ENCODE measurements at regions not wholly inside any gene's neighbourhood (a gene's known extent, or its start where the extent isn't known, plus 50 kb on each side); places are given as distances from the start of the nearest gene placed in this dataset.
"Not testable (repeated sequence)": the region's sequence is repeated elsewhere in the genome, so short reads cannot be mapped to it uniquely, and the experiment has no call there.

DNA sequence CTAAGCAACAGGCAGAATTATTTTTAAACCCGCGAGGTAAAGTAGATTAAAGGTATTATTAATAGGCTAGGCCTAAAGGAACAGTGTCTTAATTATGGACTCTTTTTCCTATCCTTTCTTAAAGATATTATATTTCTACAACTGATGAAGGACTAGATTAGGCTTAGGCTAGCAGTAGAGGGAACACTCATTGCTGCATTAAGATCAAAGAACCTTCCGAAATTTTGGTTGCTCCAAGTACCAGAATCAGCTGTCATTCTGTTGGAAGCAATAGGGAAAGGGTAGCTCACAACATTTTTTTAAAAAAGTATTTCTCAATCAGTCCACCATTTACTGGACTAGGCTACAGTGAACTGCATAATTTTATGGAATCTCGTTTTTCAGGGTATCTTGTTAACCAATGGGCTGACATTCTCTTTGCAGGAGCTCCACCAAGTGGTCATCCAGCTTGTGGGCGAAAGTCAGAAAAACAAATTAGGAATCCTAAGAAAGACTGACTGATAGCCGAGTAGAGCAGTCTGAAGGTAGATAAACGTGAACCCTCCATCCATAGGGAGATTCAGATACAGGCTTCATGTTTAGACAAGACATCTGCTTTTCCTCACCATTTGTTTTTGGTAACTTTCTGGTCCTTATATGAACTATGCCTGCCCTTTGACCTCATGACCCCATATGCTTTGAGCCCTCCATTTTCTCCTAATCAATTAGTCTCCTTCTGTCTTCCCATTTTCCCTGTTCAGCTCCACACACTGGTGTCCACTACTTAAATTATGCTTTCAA lies 103.6 kb upstream of the CHD1 start:
- DNase-seq = peak; percentile 84
- 18 to 44% methylated on average over 5 to 7 of the region's 7 CpGs for WGBS, 2 experiments (ENCODE audit: insufficient coverage in 1 of 2, insufficient read length in 1 of 2)
- Mint-ChIP-seq H3K36me3 (ENCODE audit: low read depth) (no peaks in the 10 kb centered on the region), H3K9me3 (no peaks in the 10 kb centered on the region), H3K27ac (no peak overlapping the region), H3K4me1 (peaks cover 15% of the 10 kb centered on the region), H3K4me3 (no peak overlapping the region), H3K27me3 (ENCODE audit: insufficient read depth) (peaks cover 14% of the 10 kb centered on the region)
- Histone ChIP-seq H3K27ac (ENCODE audit: low read depth, low read length) (no peak overlapping the region), H3K9ac (ENCODE audit: extremely low read depth, low read length, poor library complexity, severe bottlenecking) (no peak overlapping the region), H3K4me1 (ENCODE audit: control insufficient read depth, insufficient read depth, low read length) (no peaks in the 10 kb centered on the region), H3K27me3 (ENCODE audit: control insufficient read depth, insufficient read depth, low read length, poor library complexity, severe bottlenecking) (peaks cover 35% of the 10 kb centered on the region), H3K4me3 (ENCODE audit: low read length) (no peak overlapping the region), H3K36me3 (ENCODE audit: control insufficient read depth, insufficient read depth, low read length) (no peaks in the 10 kb centered on the region), H3K9me3 (ENCODE audit: control insufficient read depth, low read length) (no peaks in the 10 kb centered on the region)
- TF ChIP-seq, protein P1, sequence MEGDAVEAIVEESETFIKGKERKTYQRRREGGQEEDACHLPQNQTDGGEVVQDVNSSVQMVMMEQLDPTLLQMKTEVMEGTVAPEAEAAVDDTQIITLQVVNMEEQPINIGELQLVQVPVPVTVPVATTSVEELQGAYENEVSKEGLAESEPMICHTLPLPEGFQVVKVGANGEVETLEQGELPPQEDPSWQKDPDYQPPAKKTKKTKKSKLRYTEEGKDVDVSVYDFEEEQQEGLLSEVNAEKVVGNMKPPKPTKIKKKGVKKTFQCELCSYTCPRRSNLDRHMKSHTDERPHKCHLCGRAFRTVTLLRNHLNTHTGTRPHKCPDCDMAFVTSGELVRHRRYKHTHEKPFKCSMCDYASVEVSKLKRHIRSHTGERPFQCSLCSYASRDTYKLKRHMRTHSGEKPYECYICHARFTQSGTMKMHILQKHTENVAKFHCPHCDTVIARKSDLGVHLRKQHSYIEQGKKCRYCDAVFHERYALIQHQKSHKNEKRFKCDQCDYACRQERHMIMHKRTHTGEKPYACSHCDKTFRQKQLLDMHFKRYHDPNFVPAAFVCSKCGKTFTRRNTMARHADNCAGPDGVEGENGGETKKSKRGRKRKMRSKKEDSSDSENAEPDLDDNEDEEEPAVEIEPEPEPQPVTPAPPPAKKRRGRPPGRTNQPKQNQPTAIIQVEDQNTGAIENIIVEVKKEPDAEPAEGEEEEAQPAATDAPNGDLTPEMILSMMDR (conservative IDR thresholded peaks at IDR 0.05) = peak; percentile 88

DNA sequence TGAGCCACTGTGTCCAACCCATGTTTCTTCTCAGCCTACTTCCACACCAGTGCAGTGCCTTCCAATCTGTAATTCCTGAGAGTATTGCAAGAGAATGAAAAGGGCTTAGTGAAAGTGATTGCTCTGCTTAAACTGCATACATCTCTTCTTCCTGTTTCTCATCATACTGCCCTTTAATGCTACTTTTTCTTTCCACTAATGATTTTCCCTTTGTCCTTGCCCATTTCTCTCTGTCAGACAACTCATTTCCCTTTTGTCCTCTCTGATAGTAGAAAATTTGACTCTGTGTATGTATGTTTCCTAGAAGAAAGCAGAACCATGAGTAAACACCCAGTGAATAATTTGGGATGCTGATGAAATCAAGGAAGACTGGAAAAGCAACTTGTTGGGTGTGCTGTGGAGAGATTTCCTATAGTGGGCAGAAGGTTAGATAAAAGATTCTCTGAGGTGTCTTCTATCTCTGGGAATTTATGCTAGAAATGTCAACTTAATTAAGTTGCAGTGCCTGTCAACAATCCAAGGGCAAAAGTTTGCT lies 102.2 kb upstream of the CHD1 start:
- no peaks in the 10 kb centered on the region for H3K36me3 Mint-ChIP-seq (ENCODE audit: low read depth)
- Histone ChIP-seq H3K4me1 (ENCODE audit: control insufficient read depth, insufficient read depth, low read length) (no peaks in the 10 kb centered on the region), H3K4me3 (ENCODE audit: low read length) (no peak overlapping the region), H3K27me3 (ENCODE audit: control insufficient read depth, insufficient read depth, low read length, poor library complexity, severe bottlenecking) (peaks cover 26% of the 10 kb centered on the region), H3K9ac (ENCODE audit: extremely low read depth, low read length, poor library complexity, severe bottlenecking) (no peak overlapping the region), H3K27ac (ENCODE audit: low read depth, low read length) (no peak overlapping the region), H3K9me3 (ENCODE audit: control insufficient read depth, low read length) (no peaks in the 10 kb centered on the region), H3K36me3 (ENCODE audit: control insufficient read depth, insufficient read depth, low read length) (no peaks in the 10 kb centered on the region)
- no peaks in the 10 kb centered on the region for H3K9me3 Mint-ChIP-seq
- peaks cover 15% of the 10 kb centered on the region for H3K4me1 Mint-ChIP-seq
- DNase-seq = no peak
- H3K4me3 Mint-ChIP-seq = no peak overlapping the region
- TF ChIP-seq, protein P1 (conservative IDR thresholded peaks at IDR 0.05) = no peak
- no peak overlapping the region for H3K27ac Mint-ChIP-seq
- peaks cover 9% of the 10 kb centered on the region for H3K27me3 Mint-ChIP-seq (ENCODE audit: insufficient read depth)

DNA sequence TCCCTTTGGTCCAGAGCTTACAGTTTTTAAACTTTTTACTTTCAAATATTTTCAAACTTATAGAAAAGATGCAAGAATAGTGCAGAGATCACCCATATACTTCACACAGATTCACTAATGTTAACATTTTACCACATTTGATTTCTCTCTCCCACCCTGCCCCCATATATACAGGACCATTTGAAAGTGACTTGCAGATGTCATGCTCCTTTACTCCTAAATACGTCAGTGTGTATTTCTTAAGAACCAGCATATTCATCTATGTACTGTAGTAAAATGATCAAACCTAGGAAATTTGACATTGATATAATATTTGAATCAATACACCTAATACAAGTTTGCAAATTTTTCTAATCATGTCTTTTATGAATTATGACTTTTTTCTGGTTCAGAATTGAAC lies 100.4 kb upstream of the CHD1 start:
- H3K27me3 ChIP-seq (ENCODE audit: control insufficient read depth, insufficient read depth, low read length, poor library complexity, severe bottlenecking) = peaks cover 23% of the 10 kb centered on the region
- no peaks in the 10 kb centered on the region for H3K36me3 ChIP-seq (ENCODE audit: control insufficient read depth, insufficient read depth, low read length)
- Mint-ChIP-seq H3K27ac (no peak overlapping the region), H3K27me3 (ENCODE audit: insufficient read depth) (peaks cover 9% of the 10 kb centered on the region), H3K36me3 (ENCODE audit: low read depth) (no peaks in the 10 kb centered on the region), H3K4me1 (peaks cover 12% of the 10 kb centered on the region), H3K9me3 (no peaks in the 10 kb centered on the region), H3K4me3 (no peak overlapping the region)
- DNase-seq = no peak
- no peaks in the 10 kb centered on the region for H3K9me3 ChIP-seq (ENCODE audit: control insufficient read depth, low read length)
- TF ChIP-seq, protein P1 (conservative IDR thresholded peaks at IDR 0.05) = no peak
- 78% methylated on average over 1 of the region's 1 CpG; no CpG with 5 or more reads in 1 of the 2 experiments for WGBS, 2 experiments (ENCODE audit: insufficient coverage in 1 of 2, insufficient read length in 1 of 2)
- no peak overlapping the region for H3K27ac ChIP-seq (ENCODE audit: low read depth, low read length)
- H3K4me1 ChIP-seq (ENCODE audit: control insufficient read depth, insufficient read depth, low read length) = no peaks in the 10 kb centered on the region
- no peak overlapping the region for H3K9ac ChIP-seq (ENCODE audit: extremely low read depth, low read length, poor library complexity, severe bottlenecking)
- H3K4me3 ChIP-seq (ENCODE audit: low read length) = no peak overlapping the region

DNA sequence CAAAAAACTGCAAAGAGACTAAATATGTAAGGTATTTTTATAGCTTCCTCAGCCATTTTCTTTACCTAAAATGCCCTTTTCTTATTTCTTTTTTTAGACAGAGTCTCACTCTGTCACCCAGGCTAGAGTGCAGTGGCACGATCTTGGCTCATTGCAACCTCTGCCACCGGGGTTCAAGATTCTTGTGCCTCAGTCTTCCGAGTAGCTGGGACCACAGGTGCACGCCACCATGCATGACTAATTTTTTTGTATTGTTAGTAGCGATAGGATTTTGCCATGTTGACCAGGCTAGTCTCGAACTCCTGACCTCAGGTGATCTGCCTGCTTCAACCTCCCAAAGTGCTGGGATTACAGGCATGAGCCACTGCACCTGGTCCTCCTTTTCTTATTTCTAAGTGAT lies 99.4 kb upstream of the CHD1 start:
- not testable (repeated sequence) for H3K36me3 ChIP-seq (ENCODE audit: control insufficient read depth, insufficient read depth, low read length); H3K9me3 Mint-ChIP-seq; H3K4me3 ChIP-seq (ENCODE audit: low read length); H3K4me1 Mint-ChIP-seq; H3K4me3 Mint-ChIP-seq; H3K9me3 ChIP-seq (ENCODE audit: control insufficient read depth, low read length); H3K4me1 ChIP-seq (ENCODE audit: control insufficient read depth, insufficient read depth, low read length); H3K27me3 Mint-ChIP-seq (ENCODE audit: insufficient read depth); H3K36me3 Mint-ChIP-seq (ENCODE audit: low read depth); H3K27ac Mint-ChIP-seq; H3K27ac ChIP-seq (ENCODE audit: low read depth, low read length); DNase-seq; H3K9ac ChIP-seq (ENCODE audit: extremely low read depth, low read length, poor library complexity, severe bottlenecking)
- 93 to 95% methylated on average over 5 to 6 of the region's 6 CpGs for WGBS, 2 experiments (ENCODE audit: insufficient coverage in 1 of 2, insufficient read length in 1 of 2)
- peaks cover 17% of the 10 kb centered on the region for H3K27me3 ChIP-seq (ENCODE audit: control insufficient read depth, insufficient read depth, low read length, poor library complexity, severe bottlenecking)

Measured in endodermal cell (in vitro differentiated cells).